ENCODE measurements at regions not wholly inside any gene's neighbourhood (a gene's known extent, or its start where the extent isn't known, plus 50 kb on each side); places are given as distances from the start of the nearest gene placed in this dataset.

DNA sequence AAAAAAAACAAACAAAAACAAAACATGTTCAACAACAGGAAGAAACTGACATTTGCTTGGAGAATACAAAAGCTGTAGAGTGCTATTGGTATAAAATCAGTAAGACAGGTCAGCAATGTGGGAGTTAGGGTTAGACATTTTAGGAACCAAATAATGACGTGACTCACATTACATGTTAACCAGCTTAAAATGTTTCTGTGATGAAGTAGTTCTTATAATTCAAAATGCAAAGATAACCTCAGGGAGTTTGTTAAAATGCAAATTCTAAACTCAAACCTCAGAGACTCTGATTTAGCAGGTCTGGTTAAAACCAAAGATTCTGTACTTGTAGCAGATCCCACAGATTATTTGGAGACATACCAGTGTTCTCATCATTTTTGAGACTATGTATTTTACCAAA is 549.4 kb upstream of the SLITRK1 start:
- Mint-ChIP-seq H3K4me1 (no peaks in the 10 kb centered on the region), H3K4me3 (no peak overlapping the region), H3K36me3 (no peaks in the 10 kb centered on the region), H3K9me3 (peaks cover 0 to 3% of the 10 kb centered on the region in 2 donors), H3K27ac (no peak overlapping the region), H3K27me3 (no peaks in the 10 kb centered on the region)
- DNase-seq (no peak), ATAC-seq (replicated peaks) (no peak)

DNA sequence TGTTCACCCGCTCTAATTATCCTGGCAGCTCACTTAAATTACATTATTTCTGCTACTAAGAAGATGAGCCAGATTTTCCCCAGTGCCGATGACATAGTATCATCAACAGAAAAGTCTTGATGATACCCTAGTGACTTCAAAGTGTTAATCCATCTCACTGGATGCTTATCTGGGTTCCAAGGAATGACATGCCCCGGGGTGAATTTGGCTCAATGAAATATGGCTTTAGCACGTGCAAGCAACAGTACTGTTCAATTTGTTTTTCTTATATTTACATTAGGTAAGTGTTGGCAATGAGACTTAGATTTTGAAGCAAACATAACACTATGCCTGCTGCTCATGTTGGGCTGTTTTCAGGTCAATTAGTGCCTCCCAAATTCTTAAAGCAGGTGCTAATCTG is 548.2 kb upstream of the SLITRK1 start:
- no peaks in the 10 kb centered on the region for H3K36me3 Mint-ChIP-seq
- H3K4me3 Mint-ChIP-seq: no peak overlapping the region
- no peaks in the 10 kb centered on the region for H3K27me3 Mint-ChIP-seq
- DNase-seq (no peak), ATAC-seq (replicated peaks) (no peak)
- H3K27ac Mint-ChIP-seq: no peak overlapping the region
- H3K9me3 Mint-ChIP-seq: peaks cover 0 to 3% of the 10 kb centered on the region in 2 donors
- no peaks in the 10 kb centered on the region for H3K4me1 Mint-ChIP-seq

GRCh38 chr13:84430015-84430414 is 547.7 kb upstream of the SLITRK1 start:
- Mint-ChIP-seq H3K4me3 (no peak overlapping the region), H3K4me1 (no peaks in the 10 kb centered on the region), H3K27me3 (no peaks in the 10 kb centered on the region), H3K36me3 (no peaks in the 10 kb centered on the region), H3K27ac (no peak overlapping the region), H3K9me3 (peaks cover 0 to 3% of the 10 kb centered on the region in 2 donors)
- ATAC-seq (replicated peaks) (no peak), DNase-seq (no peak)

DNA sequence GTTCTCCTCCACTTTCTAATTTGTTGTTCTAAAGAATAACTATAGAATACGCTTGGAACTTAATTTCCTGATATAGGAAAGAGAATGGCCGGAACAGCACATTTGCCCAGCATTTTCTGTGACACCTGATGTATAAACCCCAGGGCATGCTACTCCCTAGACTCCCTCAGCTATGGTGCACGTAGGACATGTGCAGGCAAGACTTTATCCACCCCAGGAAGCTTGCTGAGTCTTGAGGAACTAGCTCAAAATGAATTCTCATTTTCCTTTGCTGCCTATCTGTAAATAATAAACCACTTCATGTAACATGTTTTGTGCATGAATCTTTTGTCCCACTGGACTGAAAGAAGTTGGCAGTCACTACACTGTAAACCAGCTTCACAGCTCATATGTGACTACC is 535.8 kb upstream of the SLITRK1 start:
- no peak overlapping the region for H3K4me3 Mint-ChIP-seq
- DNase-seq: no peak
- H3K27me3 Mint-ChIP-seq: no peaks in the 10 kb centered on the region
- peaks cover 6 to 8% of the 10 kb centered on the region in 2 donors for H3K9me3 Mint-ChIP-seq
- H3K27ac Mint-ChIP-seq: no peak overlapping the region
- no peaks in the 10 kb centered on the region for H3K4me1 Mint-ChIP-seq
- H3K36me3 Mint-ChIP-seq: no peaks in the 10 kb centered on the region
- ATAC-seq (replicated peaks): no peak

DNA sequence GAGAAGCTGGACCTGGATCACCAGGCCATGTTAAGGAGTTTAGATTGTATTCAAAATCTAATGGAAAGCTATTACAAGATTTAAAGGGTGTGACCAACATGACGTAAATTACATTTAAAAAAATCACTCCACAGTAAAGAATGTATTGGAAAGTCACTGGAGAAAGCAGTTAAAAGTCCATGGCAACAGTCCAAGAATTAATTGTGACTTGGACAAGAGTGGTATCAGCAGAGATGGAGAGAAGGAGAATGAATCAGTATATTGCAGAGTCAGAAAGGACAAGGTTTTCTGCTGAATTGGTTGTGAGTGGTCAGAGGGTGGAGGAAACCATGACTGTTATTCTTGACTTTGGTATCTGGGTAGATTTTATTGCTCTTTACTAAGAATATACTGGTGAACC is 535.1 kb upstream of the SLITRK1 start:
- Mint-ChIP-seq H3K27ac (no peak overlapping the region), H3K4me3 (no peak overlapping the region), H3K9me3 (peaks cover 6 to 8% of the 10 kb centered on the region in 2 donors), H3K27me3 (no peaks in the 10 kb centered on the region), H3K36me3 (no peaks in the 10 kb centered on the region), H3K4me1 (no peaks in the 10 kb centered on the region)
- DNase-seq (no peak), ATAC-seq (replicated peaks) (no peak)

- H3K4me3 Mint-ChIP-seq: no peak overlapping the region
- no peaks in the 10 kb centered on the region for H3K36me3 Mint-ChIP-seq
- no peak for DNase-seq
- no peaks in the 10 kb centered on the region for H3K27me3 Mint-ChIP-seq
- H3K9me3 Mint-ChIP-seq: peaks cover 0 to 3% of the 10 kb centered on the region in 2 donors
- no peak overlapping the region for H3K27ac Mint-ChIP-seq
- H3K4me1 Mint-ChIP-seq: no peaks in the 10 kb centered on the region
- ATAC-seq (replicated peaks): no peak
Observed at GRCh38 chr13:84413016-84413415, 530.7 kb upstream of the SLITRK1 start.

GRCh38 chr13:84405286-84405685 is 523.0 kb upstream of the SLITRK1 start:
- no peak for DNase-seq
- peaks cover 4 to 17% of the 10 kb centered on the region in 2 donors for H3K9me3 Mint-ChIP-seq
- ATAC-seq (replicated peaks): no peak
- no peak overlapping the region for H3K4me3 Mint-ChIP-seq
- H3K27me3 Mint-ChIP-seq: no peaks in the 10 kb centered on the region
- no peak overlapping the region for H3K27ac Mint-ChIP-seq
- H3K36me3 Mint-ChIP-seq: no peaks in the 10 kb centered on the region
- H3K4me1 Mint-ChIP-seq: no peaks in the 10 kb centered on the region

DNA sequence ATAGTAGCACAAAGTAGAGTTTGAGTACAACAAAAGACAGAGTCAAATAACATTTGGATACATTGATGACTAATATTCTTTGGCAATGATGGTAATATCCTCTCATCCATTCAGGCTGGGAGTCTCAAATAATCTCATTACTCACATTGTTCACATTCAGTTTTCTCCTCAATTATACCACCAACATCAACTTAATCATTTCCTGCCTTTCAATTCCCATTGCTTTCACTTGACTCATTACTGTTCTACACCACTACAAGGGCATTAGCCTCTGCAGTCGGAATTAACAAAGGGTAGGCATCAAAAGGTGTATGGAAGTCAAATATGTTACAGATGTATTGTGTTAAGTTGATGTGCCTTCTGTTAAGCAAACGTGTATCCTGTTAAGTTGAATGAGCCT is 518.4 kb upstream of the SLITRK1 start:
- Mint-ChIP-seq H3K9me3 (peaks cover 10 to 17% of the 10 kb centered on the region in 2 donors), H3K36me3 (no peaks in the 10 kb centered on the region), H3K27me3 (no peaks in the 10 kb centered on the region), H3K4me3 (no peak overlapping the region), H3K4me1 (no peaks in the 10 kb centered on the region), H3K27ac (no peak overlapping the region)
- no peak for ATAC-seq (replicated peaks)
- no peak for DNase-seq

- peak in 1 of 2 donors; percentile 10 for ATAC-seq (replicated peaks)
Observed at GRCh38 chr13:84399320-84400085, 517.2 kb upstream of the SLITRK1 start.

DNA sequence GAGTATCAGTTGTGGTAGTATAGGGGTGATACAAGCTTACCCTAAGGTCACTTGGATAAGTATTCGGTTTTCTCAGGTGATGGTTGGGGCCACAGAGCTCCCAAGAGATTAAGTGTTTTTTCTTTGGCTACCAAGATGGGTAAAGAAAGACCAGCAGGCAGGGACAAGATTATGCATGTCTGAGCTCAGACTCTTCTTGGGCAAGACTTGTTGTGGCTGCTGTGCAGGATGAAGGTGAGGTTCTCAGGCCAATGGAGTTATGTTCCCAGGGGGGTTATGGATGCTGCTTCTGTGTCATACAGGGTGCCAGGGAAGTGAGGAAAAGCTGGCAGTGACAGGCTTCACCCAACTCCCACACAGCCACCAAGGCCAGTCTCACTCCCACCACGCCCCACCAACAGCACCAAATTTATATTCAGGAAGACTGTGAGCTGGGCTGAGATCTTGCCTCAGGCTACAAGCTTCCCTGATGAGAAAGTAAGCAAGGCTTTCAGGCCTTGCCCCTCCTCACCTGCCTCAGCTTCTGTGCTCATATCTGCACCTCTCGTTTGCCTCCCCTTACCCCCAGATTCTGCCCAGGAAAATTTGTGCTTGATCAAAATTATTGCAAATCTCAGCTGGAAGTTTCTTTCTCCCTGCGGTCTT is 511.8 kb upstream of the SLITRK1 start:
- no peak for DNase-seq
- no peak for ATAC-seq (replicated peaks)
- no peaks in the 10 kb centered on the region for H3K27me3 Mint-ChIP-seq
- H3K4me1 Mint-ChIP-seq: no peaks in the 10 kb centered on the region
- H3K36me3 Mint-ChIP-seq: no peaks in the 10 kb centered on the region
- no peak overlapping the region for H3K27ac Mint-ChIP-seq
- peaks cover 20 to 22% of the 10 kb centered on the region in 2 donors for H3K9me3 Mint-ChIP-seq
- H3K4me3 Mint-ChIP-seq: no peak overlapping the region

More at GRCh38 chr13:84399320-84400085, 517.2 kb upstream of the SLITRK1 start:
- Mint-ChIP-seq H3K27ac (no peak overlapping the region), H3K4me1 (no peaks in the 10 kb centered on the region), H3K36me3 (no peaks in the 10 kb centered on the region), H3K4me3 (no peak overlapping the region), H3K27me3 (no peaks in the 10 kb centered on the region), H3K9me3 (peaks cover 14 to 24% of the 10 kb centered on the region in 2 donors)
- DNase-seq: no peak

DNA sequence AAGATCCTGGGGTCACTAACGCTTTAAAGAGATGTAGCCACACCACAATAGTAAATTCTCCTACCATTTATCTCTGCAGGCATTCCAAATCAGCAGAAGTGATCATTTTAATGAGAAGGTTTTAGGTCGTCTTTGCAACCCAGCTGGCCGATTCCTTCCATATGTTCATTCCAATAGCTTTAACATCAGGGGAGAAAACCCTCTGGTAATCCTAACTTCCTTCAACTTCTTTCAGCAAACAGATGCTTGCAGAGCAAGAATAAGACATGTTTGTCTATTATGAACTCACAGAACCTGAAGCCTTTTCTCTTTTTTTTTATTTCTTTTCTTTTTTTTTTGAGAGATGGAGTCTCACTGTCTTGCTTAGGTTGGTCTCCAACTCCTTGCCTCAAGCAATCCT is 498.6 kb upstream of the SLITRK1 start:
- H3K27ac Mint-ChIP-seq: no peak overlapping the region
- peaks cover 0 to 7% of the 10 kb centered on the region in 2 donors for H3K9me3 Mint-ChIP-seq
- no peaks in the 10 kb centered on the region for H3K4me1 Mint-ChIP-seq
- no peaks in the 10 kb centered on the region for H3K36me3 Mint-ChIP-seq
- ATAC-seq (replicated peaks) (no peak), DNase-seq (no peak)
- no peak overlapping the region for H3K4me3 Mint-ChIP-seq
- no peaks in the 10 kb centered on the region for H3K27me3 Mint-ChIP-seq

- no peak for ATAC-seq (replicated peaks)
- peaks cover 0 to 3% of the 10 kb centered on the region in 2 donors for H3K9me3 Mint-ChIP-seq
- no peak for DNase-seq
- H3K4me1 Mint-ChIP-seq: no peaks in the 10 kb centered on the region
- H3K27me3 Mint-ChIP-seq: no peaks in the 10 kb centered on the region
- no peak overlapping the region for H3K4me3 Mint-ChIP-seq
- no peaks in the 10 kb centered on the region for H3K36me3 Mint-ChIP-seq
- H3K27ac Mint-ChIP-seq: no peak overlapping the region
Observed at GRCh38 chr13:84377106-84377505, 494.8 kb upstream of the SLITRK1 start.

DNA sequence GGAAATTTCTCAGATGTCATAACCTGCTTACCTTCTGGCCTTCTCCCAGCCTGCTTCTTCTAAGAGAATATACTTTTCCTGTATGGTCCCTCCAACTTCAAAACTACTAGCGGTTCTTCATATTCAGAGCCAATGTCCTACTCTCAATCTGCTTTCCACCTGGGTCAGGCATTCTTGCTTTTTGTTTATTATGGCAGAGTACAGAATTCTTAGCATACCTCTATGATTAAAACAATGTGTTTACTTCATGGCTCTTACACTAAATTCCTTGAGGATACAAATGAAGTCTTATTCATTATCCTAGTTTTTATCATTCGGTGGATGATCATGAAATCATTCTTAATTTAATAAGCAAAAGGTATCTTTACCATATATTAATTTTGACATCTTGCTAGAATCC is 484.2 kb upstream of the SLITRK1 start:
- ATAC-seq (replicated peaks): no peak
- H3K4me1 Mint-ChIP-seq: no peaks in the 10 kb centered on the region

GRCh38 chr13:84362777-84363176 is 480.5 kb upstream of the SLITRK1 start:
- no peaks in the 10 kb centered on the region for H3K27me3 Mint-ChIP-seq
- H3K4me3 Mint-ChIP-seq: no peak overlapping the region
- no peak for ATAC-seq (replicated peaks)
- DNase-seq: no peak
- peaks cover 0 to 4% of the 10 kb centered on the region in 2 donors for H3K9me3 Mint-ChIP-seq
- H3K4me1 Mint-ChIP-seq: no peaks in the 10 kb centered on the region
- H3K36me3 Mint-ChIP-seq: no peaks in the 10 kb centered on the region
- no peak overlapping the region for H3K27ac Mint-ChIP-seq

More for the DNA sequence above, 484.2 kb upstream of the SLITRK1 start:
- Mint-ChIP-seq H3K9me3 (peaks cover 0 to 3% of the 10 kb centered on the region in 2 donors), H3K27ac (no peak overlapping the region), H3K27me3 (no peaks in the 10 kb centered on the region), H3K36me3 (no peaks in the 10 kb centered on the region), H3K4me3 (no peak overlapping the region)
- no peak for DNase-seq

- Mint-ChIP-seq H3K9me3 (peaks cover 0 to 4% of the 10 kb centered on the region in 2 donors), H3K27ac (no peak overlapping the region), H3K4me1 (no peaks in the 10 kb centered on the region), H3K4me3 (no peak overlapping the region), H3K36me3 (no peaks in the 10 kb centered on the region), H3K27me3 (no peaks in the 10 kb centered on the region)
- no peak for ATAC-seq (replicated peaks)
- no peak for DNase-seq
Observed at GRCh38 chr13:84360822-84361221, 478.5 kb upstream of the SLITRK1 start.

Measured in stimulated activated naive B cell treated with anti-CD40 and anti-IgM and Interleukin-4, amounts not matched to agents 10 μg/mL and 1 μg/mL and 100 μg/mL, for 72 hours (primary cell).